PFSK-1 (cell line): ENCODE measurements at regions not wholly inside any gene's neighbourhood (a gene's known extent, or its start where the extent isn't known, plus 50 kb on each side); places are given as distances from the start of the nearest gene placed in this dataset.

Experiments used
- POLR2AphosphoS5 ChIP-seq: IDR thresholded peaks from 2 replicates; pipeline ENCODE4 v1.6.1; 2012; ENCODE audit warnings: low read depth, mild to moderate bottlenecking, control low read depth, low read length, moderate library complexity
- REST ChIP-seq, 2 experiments: IDR thresholded peaks; 2 replicates each; pipeline versions ENCODE4 v1.6.1 to v1.8.0; 2011 to 2012; ENCODE audit warnings: low read depth in 2 of 2, low read length in 2 of 2, control low read depth in 1 of 2, inconsistent platforms in 1 of 2, mild to moderate bottlenecking in 1 of 2, moderate library complexity in 1 of 2; ENCODE audit not compliant: insufficient read depth in 1 of 2
- TAF1 ChIP-seq: IDR thresholded peaks from 2 replicates; pipeline ENCODE4 v1.6.1; 2012; ENCODE audit warnings: low read length, control low read depth, borderline replicate concordance; ENCODE audit not compliant: insufficient read depth

- TF ChIP-seq TAF1: no peak
- no peak for TF ChIP-seq POLR2AphosphoS5
- TF ChIP-seq REST (IDR thresholded peaks at IDR 0.05; ENCODE audit: insufficient read depth in 1 of 2, low read depth in 2 of 2, low read length in 2 of 2): no peak
Observed at GRCh38 chrX:15072259-15072658, 197.6 kb downstream of the ASB9 start.
